A673 (cell line): ENCODE measurements at regions not wholly inside any gene's neighbourhood (a gene's known extent, or its start where the extent isn't known, plus 50 kb on each side); places are given as distances from the start of the nearest gene placed in this dataset.

Experiments
- BruUV-seq: library from RNA; stranded (reverse); fragments of 400-500 nt; replicated peaks from 2 replicates; lab custom pipeline; 2021; lab: Mats Ljungman, UMichigan
- CTCF ChIA-PET: fragments of 300-600 bp; sonication (Branson Sonifier 250); formaldehyde crosslinking; loops from one replicate; lab custom pipeline; 2022; ENCODE audit warnings: antibody characterized with exemption; lab: Charles Lee
- POLR2A ChIA-PET: fragments of 300-600 bp; sonication (Branson Sonifier 250); formaldehyde crosslinking; loops from one replicate; lab custom pipeline; 2022; ENCODE audit warnings: antibody characterized with exemption; ENCODE audit not compliant: low non-redundant PET; lab: Charles Lee
- DNase-seq: peaks from one replicate; pipeline ENCODE4 v3.0.0-alpha.2; 2015; ENCODE audit warnings: low spot score
- H3K27ac ChIP-seq: fragments of 200-600 bp; sonication (generic); 2 replicates; pipeline ENCODE4 v1.5.1; 2016; ENCODE audit warnings: mixed run types, low read depth, mild to moderate bottlenecking, mixed read lengths, antibody characterized with exemption, low read length; ENCODE audit not compliant: poor library complexity, severe bottlenecking
- H3K27me3 ChIP-seq: fragments of 200-600 bp; sonication (generic); replicated peaks from 2 replicates; pipeline ENCODE4 v1.6.1; 2017; ENCODE audit warnings: mixed run types, low read depth, mild to moderate bottlenecking, mixed read lengths, antibody characterized with exemption, low read length; ENCODE audit not compliant: insufficient read depth, poor library complexity
- H3K36me3 ChIP-seq: fragments of 200-600 bp; sonication (generic); 2 replicates; pipeline ENCODE4 v1.6.1; 2016; ENCODE audit warnings: mixed run types, mild to moderate bottlenecking, mixed read lengths, antibody characterized with exemption, low read length; ENCODE audit not compliant: insufficient read depth, poor library complexity, severe bottlenecking
- H3K4me1 ChIP-seq: fragments of 200-600 bp; sonication (generic); 2 replicates; pipeline ENCODE4 v1.6.1; 2017; ENCODE audit warnings: mixed run types, mild to moderate bottlenecking, mixed read lengths, antibody characterized with exemption, low read length; ENCODE audit not compliant: insufficient read depth, poor library complexity, severe bottlenecking
- H3K4me3 ChIP-seq: fragments of 200-600 bp; sonication (generic); 2 replicates; pipeline ENCODE4 v1.5.1; 2016; ENCODE audit warnings: low read depth, mixed run types, mild to moderate bottlenecking, mixed read lengths, low read length; ENCODE audit not compliant: poor library complexity, severe bottlenecking
- H3K9me3 ChIP-seq: fragments of 200-600 bp; sonication (generic); 2 replicates; pipeline ENCODE4 v1.6.1; 2016; ENCODE audit warnings: mixed run types, low read depth, mild to moderate bottlenecking, mixed read lengths, antibody characterized with exemption, low read length; ENCODE audit not compliant: poor library complexity, severe bottlenecking
- EZH2 ChIP-seq: fragments of 200-600 bp; sonication (generic); IDR thresholded peaks from 2 replicates; pipeline ENCODE4 v1.6.1; 2017; ENCODE audit warnings: borderline replicate concordance, low read depth, mild to moderate bottlenecking, mixed read lengths, antibody characterized with exemption, low read length; ENCODE audit not compliant: poor library complexity, severe bottlenecking
- intact Hi-C: fragments of 100-400 bp; cut with micrococcal nuclease; formaldehyde crosslinking; loops from one replicate; pipeline ENCODE4 v1.10.0; 2022; ENCODE audit not compliant: unreplicated experiment
- TF ChIP-seq, protein P1 (sequence below): fragments of 300-800, 200-600 bp; sonication (generic); conservative IDR thresholded peaks from 2 replicates; pipeline ENCODE4 v1.5.1; 2017; ENCODE audit warnings: low read depth, mild to moderate bottlenecking, antibody characterized with exemption, low read length, moderate library complexity, mixed read lengths

DNA sequence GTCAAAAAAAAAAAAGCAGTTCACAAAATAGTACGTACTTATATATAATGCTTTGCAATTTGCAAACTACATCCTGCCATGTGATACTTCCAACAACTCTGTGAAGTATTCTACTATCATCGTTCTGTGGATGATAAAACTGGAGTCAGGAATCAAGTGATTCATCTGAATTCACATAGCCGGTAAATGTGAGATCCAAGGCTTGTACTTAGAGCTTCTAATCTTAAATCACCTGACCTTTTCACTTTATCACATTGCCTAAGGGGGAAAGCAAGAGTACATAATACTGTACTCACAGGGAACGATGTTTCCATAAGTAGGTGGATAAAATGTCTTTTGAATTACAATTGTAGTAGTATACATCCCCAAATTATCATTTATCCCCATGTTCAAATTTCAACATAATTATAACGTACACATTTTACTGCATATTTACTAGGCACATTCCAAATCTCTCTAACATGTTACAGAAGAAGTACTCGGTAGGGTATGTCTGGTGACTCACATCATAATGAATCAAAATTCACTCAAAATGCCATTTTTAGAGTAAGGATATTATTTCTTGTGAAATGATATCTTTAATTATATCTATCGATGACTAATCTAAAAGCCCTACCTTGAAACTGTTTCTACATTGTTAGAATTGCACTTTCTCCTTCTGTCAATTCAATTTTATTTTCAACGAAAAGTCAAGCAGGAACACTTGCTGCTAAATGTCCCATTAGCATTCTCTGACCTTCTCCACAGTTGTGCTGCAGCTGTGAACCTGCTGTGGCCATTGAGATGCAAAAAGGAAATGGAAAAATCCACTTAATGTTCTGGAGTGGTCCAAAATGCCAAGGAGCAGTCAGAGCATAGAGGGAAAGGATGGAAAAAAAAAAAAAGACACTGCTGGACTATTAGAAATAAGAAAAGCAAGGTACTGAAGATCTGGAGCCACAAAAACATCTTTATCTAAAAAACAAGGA, 78.9 kb downstream of the OR2K2 start:
- Histone ChIP-seq H3K4me1 (no peaks in the 10 kb centered on the region), H3K27ac (no peak overlapping the region), H3K9me3 (no peaks in the 10 kb centered on the region), H3K27me3 (no peaks in the 10 kb centered on the region), H3K4me3 (no peak overlapping the region), H3K36me3 (no peaks in the 10 kb centered on the region)
- no TSS peak for BruUV-seq
- ChIA-PET POLR2A (no interaction called here), CTCF (no interaction called here)
- intact Hi-C loops = no loop called here
- no peak for DNase-seq
- TF ChIP-seq EZH2 = no peak

DNA sequence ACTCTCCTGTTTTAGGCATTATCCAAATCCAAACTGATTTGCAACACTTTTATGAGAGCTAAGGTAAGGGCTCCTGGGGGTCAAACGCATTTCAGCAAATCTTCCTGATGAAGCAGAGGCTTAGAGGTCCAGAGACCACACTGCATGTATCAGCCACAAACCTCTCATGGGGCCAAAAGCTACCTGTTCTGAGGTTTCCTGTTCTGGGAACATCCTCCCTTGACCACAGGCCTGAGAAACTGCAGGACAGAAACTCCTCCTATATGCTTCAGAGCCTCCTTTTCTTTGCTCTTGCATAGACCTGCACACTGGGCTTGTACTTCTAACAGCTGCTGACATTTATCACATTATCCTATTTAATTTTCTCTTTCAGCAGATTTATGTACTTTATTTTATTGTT, 92.6 kb downstream of the OR2K2 start:
- POLR2A ChIA-PET = no interaction called here
- CTCF ChIA-PET = no interaction called here

DNA sequence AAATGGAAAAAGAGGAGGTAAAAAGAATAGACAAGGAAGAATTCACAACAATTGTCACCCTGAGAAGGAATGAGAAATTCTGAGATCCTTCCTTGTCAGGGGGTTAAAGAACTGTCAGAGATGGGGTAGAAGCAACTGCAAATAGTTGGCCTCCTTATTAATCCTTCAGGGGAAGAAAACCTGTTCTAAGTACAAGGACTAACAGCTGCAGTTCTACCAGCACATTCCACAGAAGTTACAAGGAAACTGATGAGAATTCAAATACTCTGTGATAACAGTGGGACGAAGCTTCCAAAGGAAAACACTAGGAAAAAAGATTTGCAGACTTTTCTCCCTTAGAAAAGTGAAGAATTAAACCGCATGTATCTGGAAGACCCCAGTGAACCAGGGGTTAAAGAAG, 93.7 kb downstream of the OR2K2 start:
- Histone ChIP-seq H3K9me3 (no peaks in the 10 kb centered on the region), H3K27ac (no peak overlapping the region), H3K36me3 (no peaks in the 10 kb centered on the region), H3K4me1 (no peaks in the 10 kb centered on the region), H3K4me3 (no peak overlapping the region), H3K27me3 (no peaks in the 10 kb centered on the region)
- BruUV-seq = no TSS peak
- TF ChIP-seq EZH2 = no peak
- TF ChIP-seq, protein P1, sequence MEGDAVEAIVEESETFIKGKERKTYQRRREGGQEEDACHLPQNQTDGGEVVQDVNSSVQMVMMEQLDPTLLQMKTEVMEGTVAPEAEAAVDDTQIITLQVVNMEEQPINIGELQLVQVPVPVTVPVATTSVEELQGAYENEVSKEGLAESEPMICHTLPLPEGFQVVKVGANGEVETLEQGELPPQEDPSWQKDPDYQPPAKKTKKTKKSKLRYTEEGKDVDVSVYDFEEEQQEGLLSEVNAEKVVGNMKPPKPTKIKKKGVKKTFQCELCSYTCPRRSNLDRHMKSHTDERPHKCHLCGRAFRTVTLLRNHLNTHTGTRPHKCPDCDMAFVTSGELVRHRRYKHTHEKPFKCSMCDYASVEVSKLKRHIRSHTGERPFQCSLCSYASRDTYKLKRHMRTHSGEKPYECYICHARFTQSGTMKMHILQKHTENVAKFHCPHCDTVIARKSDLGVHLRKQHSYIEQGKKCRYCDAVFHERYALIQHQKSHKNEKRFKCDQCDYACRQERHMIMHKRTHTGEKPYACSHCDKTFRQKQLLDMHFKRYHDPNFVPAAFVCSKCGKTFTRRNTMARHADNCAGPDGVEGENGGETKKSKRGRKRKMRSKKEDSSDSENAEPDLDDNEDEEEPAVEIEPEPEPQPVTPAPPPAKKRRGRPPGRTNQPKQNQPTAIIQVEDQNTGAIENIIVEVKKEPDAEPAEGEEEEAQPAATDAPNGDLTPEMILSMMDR = no peak
- ChIA-PET POLR2A (no interaction called here), CTCF (no interaction called here)
- no peak for DNase-seq
- intact Hi-C loops = no loop called here

More for the DNA sequence above, 92.6 kb downstream of the OR2K2 start:
- no TSS peak for BruUV-seq
- Histone ChIP-seq H3K27me3 (no peaks in the 10 kb centered on the region), H3K4me1 (no peaks in the 10 kb centered on the region), H3K4me3 (no peak overlapping the region), H3K9me3 (no peaks in the 10 kb centered on the region), H3K36me3 (no peaks in the 10 kb centered on the region), H3K27ac (no peak overlapping the region)
- DNase-seq = no peak
- TF ChIP-seq, protein P1 = no peak
- TF ChIP-seq EZH2 = no peak
- intact Hi-C loops = no loop called here
